ENCODE measurements at regions not wholly inside any gene's neighbourhood (a gene's known extent, or its start where the extent isn't known, plus 50 kb on each side); places are given as distances from the start of the nearest gene placed in this dataset.
"Not testable (repeated sequence)": the region's sequence is repeated elsewhere in the genome, so short reads cannot be mapped to it uniquely, and the experiment has no call there.

DNA sequence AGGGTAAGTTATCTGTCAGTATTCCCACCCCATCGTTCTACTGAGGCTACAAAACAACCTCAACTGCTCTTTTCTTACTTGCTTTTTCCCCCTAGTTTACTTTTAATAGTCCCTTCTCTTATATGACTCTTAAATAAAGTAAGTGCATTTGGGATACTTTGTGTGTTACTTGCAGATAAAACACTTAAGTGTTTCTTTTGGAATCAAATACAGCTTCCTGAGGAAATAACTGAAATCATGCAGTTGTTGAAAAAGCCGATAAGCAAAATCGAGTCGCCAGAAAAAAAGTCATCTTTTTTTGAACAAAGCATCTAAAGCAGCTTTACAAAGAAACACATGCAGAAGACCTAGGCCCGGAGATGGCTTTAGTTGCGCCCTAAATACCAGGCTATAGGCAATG lies 53.5 kb upstream of the EPB41L4A start:
- no peak for DNase-seq

DNA sequence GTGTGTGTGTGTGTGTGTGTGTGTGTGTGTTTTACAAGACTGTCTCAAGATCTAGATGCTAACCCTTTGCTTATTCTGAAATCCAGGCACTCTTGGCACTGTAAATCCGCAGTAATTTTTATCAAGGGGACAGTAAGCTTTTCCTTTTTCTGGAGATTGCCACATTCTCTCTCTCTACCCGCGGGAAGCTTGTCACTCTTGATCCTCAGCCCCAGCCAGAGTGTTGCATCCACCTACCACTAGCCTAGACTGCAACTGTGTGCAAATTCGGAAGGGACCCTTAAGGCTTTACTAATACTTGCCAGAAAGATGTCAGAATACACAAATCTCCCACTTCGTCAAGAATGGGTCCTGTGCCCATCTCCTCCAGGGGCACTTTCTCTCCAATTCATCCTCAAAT lies 54.9 kb upstream of the EPB41L4A start:
- DNase-seq, result no peak

DNA sequence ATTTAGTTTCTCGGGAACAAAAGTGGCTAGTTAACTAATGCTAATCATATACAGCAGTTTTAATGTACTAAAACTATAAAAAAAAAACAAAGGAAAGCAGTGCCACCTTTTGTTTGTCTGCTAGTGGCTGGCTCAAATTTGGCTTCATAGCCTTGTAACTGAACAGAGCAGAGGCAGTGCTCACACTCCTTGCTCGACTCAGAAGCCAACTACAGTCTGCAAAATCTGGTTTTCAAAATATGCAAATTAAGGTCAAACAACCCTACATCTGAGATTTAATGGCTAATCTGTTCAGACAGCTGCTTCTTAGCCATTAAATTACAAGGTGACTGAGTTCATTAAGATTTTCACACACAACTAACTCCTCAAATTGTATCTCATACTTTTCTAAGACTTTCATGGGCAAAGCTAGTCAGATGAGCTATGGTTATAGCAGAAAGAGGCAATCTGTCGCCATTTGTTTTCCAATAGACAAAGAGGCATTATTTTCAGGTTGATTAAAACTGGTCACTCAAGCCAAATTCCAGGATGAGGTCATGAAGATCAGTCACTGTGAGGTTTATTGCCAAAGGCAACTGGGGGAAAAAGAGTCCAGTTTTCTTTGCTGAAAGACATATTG lies 56.8 kb upstream of the EPB41L4A start:
- peak; percentile 38 for DNase-seq

DNA sequence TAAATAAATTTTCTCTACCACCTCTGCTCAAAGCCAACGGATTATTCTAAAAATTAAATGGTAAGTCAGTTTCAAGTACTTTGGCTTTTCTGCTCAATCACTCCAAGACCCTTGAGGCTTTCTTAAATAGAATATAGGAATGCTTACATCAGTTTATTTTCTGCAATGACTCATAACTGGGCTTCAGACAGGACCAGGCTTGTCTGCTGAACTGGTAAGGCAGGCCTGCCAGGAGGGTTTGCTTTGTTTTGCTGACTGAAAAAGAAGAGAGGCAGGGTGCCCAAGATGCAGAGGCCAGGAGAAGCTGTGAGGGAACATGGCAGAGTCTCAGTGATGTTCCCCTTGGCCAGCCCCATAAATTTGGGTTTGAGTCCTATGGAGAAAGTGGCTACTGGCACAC lies 60.3 kb upstream of the EPB41L4A start:
- DNase-seq, result no peak

DNA sequence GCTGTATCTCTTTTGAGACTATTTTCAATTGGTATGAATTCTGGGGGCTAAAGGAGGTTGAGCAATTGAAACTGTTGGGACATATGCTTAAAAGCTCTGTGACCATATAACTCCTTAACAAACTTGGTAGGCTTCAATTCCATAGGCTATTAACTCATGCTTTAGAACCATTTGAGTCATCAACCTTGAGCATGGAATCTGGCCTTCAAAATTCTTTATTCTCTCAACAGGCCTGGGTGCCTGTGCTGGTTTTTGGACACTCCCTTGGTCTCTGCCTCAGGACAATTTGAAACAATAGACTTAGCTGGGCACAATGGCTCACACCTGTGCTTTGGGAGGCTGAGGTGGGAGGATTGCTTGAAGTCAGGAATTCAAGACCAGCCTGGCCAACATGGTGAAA lies 61.4 kb upstream of the EPB41L4A start:
- DNase-seq, result no peak

DNA sequence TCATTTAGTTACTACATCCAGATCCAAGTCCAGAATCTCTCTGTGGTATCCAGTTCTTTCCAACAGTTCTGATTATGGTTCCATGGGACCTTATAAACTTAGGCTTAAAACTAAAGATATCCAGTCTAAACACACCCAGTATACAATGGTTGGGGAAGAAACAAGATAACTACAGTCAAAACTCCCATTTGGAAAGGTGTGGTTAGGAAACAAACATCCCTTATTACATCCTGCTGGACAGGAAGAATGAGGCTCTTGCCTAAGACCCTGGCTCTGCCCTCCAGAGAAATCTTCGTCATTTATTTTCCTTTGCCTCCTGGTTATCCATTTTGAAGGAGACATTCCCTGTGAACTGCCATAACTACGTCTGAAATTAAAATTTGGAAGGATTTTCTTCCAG lies 64.6 kb upstream of the EPB41L4A start:
- no peak for DNase-seq

DNA sequence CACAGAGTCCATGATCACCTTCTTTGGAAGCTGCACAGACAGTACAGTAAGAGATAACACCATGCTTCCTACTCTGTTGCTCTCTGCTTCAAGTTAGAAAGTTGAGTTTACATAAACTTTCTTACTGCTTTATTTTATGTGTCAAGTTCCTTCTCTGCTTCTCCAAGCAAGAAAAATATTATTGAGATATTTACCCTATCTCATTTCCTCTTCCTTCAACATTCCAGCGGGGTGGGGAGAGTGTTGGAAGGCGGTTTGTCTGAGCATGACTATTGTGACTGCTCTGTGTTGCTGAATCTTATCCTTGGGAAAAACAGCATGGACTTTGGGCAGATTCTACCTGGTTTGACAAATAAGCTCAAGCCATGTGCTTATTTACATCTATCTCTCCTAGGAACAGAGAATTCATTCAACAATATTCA lies 66.9 kb upstream of the EPB41L4A start:
- no peak for DNase-seq

DNA sequence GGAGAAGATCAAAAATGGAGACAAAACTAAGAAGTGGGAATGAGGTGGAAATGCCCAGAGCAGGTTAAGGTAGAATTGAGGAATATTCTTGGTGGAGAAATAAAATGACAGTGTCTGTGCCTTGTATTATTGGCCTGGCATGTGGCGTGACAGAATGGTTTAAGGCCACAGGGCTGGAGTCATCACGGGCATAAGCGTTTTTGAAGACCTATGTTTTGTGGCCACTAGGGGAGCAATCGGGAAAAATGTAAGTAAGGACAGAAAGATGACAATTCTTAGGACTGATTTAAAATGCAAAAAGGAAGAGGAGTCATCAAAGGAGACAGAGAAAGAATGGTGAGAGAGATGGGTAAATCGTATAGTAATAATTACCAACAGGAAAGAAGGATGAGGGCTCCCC lies 72.2 kb upstream of the EPB41L4A start:
- no peak for DNase-seq

DNA sequence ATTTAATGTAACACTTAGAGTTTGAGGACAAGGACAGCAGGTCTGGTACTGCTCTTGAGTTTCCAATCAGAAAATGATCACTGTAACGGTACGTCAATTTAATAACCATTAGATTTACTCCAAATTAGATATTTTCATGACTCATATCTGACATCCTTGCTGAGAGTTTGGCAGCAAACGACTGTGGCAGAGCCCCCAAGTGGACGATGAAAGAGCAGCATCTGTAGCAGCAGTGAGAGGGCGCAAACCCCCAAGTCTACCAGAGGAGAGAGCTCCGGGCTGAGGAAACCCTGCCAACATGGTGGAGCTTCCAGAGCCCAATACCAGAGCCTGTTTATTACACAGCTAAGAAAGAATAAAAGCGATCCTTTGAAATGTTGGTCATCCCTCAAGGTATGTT lies 73.2 kb upstream of the EPB41L4A start:
- DNase-seq, result no peak

DNA sequence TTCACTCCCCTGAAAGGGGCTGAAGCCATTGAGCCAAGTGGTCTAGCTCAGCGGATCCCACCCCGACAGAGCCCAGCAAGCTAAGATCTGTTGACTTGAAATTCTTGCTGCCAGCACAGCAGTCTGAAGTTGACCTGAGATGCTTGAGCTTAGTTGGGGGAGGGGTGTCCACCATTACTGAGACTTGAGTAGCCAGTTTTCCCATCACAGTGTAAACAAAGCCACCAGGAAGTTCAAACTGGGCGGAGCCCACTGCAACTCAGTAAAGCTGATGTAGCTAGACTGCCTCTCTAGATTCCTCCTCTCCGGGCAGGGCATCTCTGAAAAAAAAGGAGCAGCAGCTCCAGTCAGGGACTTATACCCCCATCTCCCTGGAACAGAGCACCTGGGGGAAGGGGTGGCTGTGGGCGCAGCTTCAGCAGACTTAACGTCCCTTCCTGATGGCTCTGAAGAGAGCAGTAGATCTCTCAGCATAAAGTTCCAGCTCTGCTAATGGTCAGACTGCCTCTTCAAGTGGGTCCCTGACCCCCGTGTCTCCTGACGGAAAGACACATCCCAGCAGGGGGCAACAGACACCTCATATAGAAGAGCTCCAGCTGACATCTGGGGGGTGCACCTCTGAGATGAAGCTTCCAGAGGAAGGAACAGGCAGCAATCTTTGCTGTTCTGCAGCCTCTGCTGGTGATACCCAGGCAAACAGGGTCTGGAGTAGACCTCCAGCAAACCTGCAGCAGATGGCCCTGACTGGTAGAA lies 84.8 kb upstream of the EPB41L4A start:
- not testable (repeated sequence) for DNase-seq

DNA sequence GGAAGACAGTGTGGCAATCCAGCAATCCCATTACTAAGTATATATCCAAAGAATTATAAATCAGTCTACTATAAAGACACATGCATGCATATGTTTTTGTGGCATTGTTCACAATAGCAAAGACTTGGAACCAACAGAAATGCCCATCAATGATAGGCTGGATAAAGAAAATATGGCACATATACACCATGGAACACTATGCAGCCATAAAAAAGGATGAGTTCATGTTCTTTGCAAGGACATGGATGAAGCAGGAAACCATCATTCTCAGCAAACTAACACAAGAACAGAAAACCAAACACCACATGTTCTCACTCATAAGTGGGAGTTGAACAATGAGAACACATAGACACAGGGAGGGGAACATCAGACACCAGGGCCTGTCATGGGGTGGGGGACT lies 90.0 kb upstream of the EPB41L4A start:
- not testable (repeated sequence) for DNase-seq

DNA sequence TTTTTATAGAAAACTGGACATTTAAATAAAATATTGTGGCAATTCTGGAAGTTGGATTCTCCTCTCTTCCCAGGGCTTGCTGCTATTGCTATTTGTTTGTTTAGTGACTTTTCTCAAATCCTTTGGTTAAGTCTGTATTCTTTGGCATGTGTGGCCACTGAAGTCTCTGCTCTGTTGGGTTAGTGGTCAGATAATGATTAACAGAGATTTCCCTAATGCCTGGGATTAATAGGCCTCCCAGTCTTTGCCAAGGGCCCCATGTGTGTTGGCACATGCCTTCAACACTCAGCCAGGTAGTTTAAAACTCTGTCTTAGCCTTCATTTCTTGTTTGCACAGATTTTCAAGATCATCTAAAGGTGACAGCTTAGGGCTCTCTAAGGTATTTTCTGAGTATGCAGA lies 92.8 kb upstream of the EPB41L4A start:
- DNase-seq, result no peak

DNA sequence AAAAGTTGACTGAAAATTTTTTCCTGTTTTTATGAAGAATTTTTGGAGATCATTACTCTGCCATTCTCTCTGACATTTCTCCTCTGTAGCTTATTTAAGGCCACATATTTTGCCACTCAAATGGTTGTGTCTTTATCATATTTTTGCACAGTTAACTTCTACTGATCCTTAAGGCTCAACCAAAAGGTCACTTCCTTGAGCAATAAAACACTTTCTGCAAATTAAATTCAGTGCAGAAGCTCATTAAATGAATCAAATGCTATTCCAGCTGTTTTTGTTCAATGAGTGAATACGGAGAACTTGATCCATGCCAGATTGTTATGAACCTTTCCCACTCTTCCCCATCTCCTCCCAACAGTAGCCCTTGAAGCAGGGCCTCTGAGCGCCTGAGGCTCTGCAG lies 93.8 kb upstream of the EPB41L4A start:
- DNase-seq, result no peak

DNA sequence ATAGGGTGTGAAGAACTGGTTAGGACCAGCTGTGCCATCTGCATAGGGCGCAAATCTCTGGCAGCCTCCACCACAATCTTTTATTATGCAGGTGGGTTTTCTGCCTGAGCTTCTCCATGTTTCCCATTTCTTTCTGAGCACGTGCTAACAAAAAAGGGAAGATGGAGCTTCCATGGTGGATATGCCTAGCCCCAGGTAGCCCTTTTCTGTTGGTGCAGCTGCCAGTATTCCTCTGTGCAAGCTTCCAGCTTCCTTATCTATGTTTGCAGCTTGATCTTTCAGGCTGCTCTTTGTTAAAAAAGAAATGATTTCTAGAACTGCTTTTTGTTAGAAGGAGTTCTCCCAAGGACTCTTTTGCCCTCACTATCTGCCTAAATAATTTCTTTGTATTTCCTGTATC lies 95.0 kb upstream of the EPB41L4A start:
- no peak for DNase-seq

DNA sequence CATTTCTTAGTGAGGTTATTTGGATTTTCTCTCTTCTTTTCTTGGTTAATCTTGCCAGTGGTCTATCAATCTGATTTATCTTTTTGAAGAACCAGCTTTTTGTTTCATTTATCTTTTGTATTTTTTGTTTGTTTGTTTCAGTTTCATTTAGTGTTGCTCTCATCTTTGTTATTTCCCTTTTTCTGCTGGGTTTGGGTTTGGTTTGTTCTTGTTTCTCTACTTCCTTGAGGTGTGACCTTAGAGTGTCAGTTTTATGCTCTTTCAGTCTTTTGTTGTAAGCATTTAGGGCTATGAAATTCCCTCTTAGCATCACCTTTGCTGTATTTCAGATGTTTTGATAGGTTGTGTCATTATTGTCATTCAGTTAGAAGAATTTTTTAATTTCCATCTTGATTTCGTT lies 101.4 kb upstream of the EPB41L4A start:
- not testable (repeated sequence) for DNase-seq

DNA sequence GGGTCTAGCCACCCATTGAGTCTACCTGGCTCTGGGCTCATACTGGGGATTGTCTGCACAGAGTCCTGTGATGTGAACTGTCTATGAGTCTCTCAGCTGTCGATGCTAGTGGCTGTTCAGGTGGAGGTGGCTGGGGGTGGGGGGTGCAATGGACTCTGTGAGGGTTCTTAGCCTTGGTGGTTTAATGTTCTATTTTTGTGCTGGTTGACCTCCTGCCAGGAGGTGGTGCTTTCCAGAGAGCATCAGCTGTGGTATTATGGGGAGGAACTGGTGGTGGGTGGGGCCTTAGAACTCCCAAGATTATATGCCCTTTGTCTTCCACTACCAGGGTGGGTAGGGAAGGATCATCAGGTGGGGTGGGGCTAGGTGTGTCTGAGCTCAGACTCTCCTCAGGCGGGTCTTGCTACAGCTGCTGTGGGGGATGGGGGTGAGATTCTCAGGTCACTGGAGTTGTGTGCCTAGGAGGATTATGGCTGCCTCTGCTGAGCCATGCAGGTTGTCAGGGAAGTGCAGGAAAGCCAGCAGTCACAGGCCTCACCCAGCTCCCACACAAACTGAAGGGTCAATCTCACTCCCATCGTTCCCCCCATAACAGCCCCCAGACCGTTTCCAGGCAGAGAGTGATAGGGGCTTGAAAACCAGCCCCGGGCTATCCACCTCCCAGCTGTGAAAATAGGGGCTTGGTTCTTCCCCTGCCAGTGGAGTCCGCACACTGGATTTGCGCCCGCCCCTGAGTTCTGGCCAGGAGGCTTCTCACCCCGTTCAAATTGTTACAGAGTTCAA lies 104.0 kb upstream of the EPB41L4A start:
- not testable (repeated sequence) for DNase-seq

DNA sequence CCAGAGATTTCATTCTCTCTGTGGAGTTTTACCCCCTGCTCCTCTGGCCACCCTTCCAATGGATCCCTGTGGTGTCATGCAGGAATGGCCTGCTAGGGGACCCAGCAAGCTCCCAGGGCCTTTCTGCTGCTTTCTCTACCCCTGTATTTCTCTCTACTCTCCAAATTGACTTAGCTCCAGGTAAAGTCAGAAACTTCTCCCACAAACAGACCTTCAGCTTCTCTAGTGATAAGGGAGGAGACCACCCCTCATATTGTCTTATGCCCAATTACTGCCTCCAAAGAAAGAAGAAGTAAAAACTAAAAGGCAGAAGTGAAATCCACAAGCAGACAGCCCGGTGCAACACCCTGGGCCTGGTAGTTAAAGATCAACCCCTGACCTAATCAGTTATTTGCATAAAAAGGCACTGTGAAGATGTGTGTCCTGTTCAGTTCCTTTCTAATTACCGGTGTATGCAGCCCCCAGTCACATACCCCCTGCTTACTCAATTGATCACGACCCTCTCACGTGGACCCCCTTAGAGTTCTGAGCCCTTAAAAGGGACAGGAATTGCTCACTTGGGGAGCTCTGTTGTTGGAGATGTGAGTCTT lies 104.7 kb upstream of the EPB41L4A start:
- not testable (repeated sequence) for DNase-seq

DNA sequence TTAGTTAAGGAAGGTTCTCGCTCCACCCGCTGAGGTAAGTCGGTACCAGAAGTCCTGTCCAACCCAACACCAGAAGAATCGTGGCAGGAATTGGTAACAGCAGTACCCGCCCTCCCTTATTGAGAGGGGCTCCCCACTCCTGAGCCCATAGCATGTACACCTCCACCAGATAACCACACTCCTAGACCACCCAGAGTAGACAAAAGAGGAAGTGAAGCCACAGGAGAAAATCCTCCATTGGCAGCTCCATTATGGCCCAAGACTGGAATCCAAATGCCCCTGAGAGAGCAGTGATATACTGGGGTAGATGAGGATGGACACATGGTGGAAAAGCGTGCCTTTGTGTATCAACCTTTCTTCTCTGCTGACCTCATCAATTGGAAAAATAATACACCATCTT lies 106.1 kb upstream of the EPB41L4A start:
- no peak for DNase-seq

DNA sequence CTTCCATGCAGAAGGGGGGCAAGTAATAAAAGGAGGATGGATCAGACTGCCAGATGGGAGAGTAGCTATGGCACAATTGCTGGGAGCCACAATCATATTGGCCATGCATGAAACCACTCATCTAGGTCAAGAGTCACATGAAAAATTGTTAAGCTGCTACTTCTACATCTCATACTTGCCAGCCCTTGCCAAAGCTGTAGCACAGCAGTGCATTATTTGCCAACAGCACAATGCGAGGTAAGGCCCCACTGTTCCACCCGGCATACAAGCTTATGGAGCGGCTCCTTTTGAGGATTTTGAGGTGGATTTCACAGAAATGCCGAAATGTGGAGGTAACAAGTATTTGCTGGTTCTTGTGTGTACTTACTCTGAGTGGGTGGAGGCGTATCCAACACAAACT lies 109.9 kb upstream of the EPB41L4A start:
- no peak for DNase-seq

DNA sequence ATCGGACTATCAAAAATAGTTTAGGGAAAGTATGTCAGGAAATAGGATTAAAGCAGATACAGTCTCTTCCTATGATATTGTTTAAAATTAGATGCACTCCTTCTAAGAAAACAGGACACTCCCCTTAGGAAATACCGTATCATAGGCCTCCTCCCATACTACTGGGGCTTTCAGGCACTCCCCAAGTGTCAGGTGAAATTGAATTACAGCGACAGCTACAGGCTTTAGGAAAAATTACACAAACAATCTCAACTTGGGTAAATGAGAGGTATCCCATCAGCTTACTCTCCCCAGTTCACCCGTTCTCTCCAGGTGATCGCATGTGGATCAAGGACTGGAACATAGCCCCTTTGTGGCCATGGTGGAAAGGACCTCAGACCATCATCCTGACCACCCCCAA lies 110.4 kb upstream of the EPB41L4A start:
- no peak for DNase-seq

DNA sequence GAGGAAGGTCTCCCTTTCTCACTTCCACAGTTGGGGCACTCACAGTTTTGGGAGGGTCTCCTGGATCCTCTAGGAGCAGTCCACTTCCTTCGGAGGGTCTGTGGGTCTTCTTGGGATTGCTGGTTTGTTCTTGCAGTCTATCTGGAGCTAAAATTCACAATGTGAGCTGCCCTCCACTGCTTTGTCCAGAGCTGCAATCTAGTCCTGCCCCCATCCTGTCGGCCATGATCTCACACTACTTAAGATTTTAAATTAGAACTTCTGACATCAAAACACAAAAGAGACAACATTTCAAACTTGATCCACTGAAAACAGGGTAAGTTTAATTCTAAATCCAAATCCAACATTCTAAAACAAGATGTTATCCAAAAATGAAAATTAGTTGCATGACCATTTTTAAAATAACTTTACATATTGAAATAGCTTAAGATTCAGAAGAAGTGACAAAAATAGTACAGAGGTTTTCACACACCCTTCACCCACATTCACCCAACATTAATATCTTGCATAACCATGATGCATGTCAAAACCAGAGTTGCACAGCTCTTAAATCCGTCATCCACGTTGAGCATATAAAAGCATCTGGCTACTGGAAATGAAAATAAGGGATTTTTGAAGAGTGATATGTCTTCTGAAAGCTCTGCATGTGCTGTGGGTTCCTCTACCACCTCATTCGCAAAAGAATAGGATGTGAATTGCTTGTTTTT lies 113.7 kb upstream of the EPB41L4A start:
- no peak for DNase-seq

DNA sequence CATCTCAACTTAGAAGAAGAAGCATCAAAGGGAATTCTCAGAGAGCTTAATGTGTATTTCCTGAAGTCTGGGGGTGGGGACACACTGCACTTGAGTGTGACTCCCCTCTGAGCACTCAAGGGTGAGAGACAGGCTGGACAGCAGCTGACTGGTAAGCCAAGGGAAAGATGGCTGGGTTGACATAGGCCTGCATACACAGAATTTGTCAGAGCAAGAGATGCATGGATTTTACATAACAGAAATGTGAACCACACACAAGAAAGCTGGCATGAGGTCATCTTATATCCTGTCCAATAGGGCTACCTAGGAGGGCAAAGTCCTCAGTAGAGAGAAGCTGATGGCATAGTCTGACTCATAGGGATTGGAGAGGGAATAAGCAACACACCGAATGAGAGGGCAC lies 114.3 kb upstream of the EPB41L4A start:
- DNase-seq, result no peak

DNA sequence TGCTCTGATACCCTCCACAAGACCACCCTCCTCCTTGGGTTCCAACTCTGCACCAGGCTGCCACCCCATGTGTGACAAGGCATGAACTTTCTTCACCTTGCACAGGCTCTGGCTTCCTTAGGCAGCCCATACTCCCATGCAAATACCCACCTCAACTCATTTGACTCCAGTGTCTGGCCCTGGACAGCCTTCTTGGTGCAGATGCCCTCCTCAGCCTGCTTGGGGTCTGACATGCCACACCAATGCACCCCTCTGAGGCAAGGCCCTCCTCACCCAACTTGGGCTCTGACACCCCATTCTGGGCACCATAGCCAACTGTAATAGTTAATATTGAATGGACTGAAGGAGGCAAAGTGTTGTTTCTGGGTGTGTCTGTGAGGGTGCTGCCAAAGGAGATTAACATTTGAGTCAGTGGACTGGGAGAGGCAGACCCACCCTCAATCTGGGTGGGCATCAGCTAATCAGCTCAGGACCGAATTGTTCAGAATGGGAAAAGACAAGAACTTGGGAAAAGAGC lies 115.0 kb upstream of the EPB41L4A start:
- DNase-seq, result no peak
